SK-N-SH treated with all-trans-retinoic acid at 6 μM for 48 hours (cell line): ENCODE measurements at regions not wholly inside any gene's neighbourhood (a gene's known extent, or its start where the extent isn't known, plus 50 kb on each side); places are given as distances from the start of the nearest gene placed in this dataset.

Source experiments
- CSDC2 ChIP-seq: fragments of 250-450 bp; sonication (Bioruptor Pico); IDR thresholded peaks from 2 replicates; pipeline ENCODE4 v1.5.0; 2020; ENCODE audit warnings: mild to moderate bottlenecking, moderate library complexity
- ISL1 ChIP-seq: fragments of 250-450 bp; sonication (Bioruptor Pico); IDR thresholded peaks from 2 replicates; pipeline ENCODE4 v2.1.2; 2022; ENCODE audit warnings: mild to moderate bottlenecking, moderate library complexity
- TF ChIP-seq, protein P1 (sequence below): fragments of 250-450 bp; sonication (Bioruptor Pico); IDR thresholded peaks from 2 replicates; pipeline ENCODE4 v1.8.0; 2020; ENCODE audit warnings: mild to moderate bottlenecking, moderate library complexity, borderline replicate concordance
- TF ChIP-seq, protein P2 (sequence below): fragments of 250-450 bp; sonication (Bioruptor Pico); IDR thresholded peaks from 2 replicates; pipeline ENCODE4 v1.5.0; 2020; ENCODE audit warnings: mild to moderate bottlenecking, moderate library complexity

DNA sequence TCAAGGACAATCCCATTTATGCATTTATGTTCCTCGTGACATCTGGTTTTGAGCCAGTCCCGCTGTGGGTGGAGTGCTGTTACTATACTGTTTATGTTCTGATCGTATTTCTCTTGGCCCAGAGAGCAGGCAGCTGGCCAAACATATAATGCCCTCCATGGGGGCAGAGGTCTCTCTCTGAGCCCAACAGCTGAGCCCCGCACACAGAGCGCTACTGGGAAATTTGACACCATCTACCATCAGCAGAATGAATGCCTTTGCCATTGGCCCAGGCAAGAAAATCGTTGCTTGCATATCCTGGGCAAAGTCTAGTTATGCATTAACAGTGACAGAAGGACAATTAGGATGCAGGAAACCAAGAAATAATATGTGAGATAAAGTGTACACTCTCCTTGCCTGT is 126.8 kb upstream of the CACNA1A start:
- TF ChIP-seq, protein P1, sequence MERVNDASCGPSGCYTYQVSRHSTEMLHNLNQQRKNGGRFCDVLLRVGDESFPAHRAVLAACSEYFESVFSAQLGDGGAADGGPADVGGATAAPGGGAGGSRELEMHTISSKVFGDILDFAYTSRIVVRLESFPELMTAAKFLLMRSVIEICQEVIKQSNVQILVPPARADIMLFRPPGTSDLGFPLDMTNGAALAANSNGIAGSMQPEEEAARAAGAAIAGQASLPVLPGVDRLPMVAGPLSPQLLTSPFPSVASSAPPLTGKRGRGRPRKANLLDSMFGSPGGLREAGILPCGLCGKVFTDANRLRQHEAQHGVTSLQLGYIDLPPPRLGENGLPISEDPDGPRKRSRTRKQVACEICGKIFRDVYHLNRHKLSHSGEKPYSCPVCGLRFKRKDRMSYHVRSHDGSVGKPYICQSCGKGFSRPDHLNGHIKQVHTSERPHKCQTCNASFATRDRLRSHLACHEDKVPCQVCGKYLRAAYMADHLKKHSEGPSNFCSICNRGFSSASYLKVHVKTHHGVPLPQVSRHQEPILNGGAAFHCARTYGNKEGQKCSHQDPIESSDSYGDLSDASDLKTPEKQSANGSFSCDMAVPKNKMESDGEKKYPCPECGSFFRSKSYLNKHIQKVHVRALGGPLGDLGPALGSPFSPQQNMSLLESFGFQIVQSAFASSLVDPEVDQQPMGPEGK (CRISPR knock-in tag): no peak
- TF ChIP-seq, protein P2, sequence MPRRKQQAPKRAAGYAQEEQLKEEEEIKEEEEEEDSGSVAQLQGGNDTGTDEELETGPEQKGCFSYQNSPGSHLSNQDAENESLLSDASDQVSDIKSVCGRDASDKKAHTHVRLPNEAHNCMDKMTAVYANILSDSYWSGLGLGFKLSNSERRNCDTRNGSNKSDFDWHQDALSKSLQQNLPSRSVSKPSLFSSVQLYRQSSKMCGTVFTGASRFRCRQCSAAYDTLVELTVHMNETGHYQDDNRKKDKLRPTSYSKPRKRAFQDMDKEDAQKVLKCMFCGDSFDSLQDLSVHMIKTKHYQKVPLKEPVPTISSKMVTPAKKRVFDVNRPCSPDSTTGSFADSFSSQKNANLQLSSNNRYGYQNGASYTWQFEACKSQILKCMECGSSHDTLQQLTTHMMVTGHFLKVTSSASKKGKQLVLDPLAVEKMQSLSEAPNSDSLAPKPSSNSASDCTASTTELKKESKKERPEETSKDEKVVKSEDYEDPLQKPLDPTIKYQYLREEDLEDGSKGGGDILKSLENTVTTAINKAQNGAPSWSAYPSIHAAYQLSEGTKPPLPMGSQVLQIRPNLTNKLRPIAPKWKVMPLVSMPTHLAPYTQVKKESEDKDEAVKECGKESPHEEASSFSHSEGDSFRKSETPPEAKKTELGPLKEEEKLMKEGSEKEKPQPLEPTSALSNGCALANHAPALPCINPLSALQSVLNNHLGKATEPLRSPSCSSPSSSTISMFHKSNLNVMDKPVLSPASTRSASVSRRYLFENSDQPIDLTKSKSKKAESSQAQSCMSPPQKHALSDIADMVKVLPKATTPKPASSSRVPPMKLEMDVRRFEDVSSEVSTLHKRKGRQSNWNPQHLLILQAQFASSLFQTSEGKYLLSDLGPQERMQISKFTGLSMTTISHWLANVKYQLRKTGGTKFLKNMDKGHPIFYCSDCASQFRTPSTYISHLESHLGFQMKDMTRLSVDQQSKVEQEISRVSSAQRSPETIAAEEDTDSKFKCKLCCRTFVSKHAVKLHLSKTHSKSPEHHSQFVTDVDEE (CRISPR knock-in tag): no peak
- no peak for TF ChIP-seq ISL1
- TF ChIP-seq CSDC2 (CRISPR knock-in tag): no peak
